SW 1271 (cell line): ENCODE measurements at regions not wholly inside any gene's neighbourhood (a gene's known extent, or its start where the extent isn't known, plus 50 kb on each side); places are given as distances from the start of the nearest gene placed in this dataset.
"Not testable (repeated sequence)": the region's sequence is repeated elsewhere in the genome, so short reads cannot be mapped to it uniquely, and the experiment has no call there.

ENCODE experiments used
- DNase-seq, 2 experiments: peaks; one replicate each; lab custom pipeline; 2025; lab: John Stamatoyannopoulos, UW

DNA sequence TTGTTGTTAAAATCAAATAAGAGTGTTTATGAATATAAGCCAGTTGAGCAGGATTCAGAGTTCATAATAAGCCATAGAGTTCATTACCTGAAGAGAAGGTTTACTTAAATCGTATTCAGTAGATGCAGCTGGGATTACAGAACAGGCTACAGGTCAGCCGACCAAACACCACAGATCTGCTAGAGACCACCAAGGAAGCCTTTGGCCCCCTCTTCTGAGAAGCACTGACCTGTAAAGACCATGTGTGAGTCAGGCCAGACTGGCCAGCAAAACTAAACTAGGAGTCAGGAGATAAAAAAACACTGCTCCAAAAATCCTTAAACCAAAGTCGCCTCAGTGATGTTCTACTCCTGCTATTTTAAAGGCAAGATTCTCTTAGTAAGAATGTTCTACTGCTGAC lies 1125.5 kb downstream of the FAT4 start:
- DNase-seq = no peak

DNA sequence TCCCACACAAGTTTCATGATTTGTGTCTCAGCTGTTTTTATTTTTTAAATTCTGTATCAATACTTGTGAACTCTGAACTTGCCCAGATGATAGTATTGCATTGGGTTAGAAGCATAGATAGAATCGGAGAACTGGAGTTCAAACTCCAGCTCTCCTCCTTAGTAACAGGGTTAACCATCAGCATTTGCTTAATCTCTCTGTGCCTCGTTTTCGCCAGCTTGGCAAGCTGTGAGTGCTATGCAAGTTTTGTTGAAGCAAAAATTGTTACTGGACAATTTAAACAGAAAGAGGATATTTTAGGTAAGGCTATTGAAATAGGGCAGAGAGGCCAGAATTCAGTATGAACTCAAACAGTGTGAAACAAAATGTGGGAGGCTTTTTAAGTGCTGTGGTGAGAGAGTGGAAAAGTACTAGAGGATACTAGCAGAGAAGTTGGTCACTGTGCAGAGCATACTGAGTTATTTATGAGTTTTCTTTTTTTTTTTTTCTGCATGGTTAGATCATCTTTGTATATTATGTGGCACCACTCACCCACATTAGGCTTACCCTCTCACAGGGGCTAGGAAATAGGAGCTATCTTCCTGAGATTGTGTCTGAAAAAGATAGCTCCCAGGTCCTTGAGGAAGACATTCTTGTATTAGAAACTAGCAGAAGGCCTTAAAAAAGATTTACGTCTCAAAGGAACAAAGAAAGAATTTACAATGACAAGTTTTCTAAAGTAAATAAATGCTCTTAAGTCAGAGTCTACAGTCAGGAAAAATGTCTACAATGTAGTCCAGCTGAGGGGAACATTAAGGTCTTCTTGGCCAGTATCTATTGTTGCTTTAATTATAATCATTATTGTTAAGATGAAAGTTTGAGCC lies 1126.6 kb downstream of the FAT4 start:
- DNase-seq = no peak

DNA sequence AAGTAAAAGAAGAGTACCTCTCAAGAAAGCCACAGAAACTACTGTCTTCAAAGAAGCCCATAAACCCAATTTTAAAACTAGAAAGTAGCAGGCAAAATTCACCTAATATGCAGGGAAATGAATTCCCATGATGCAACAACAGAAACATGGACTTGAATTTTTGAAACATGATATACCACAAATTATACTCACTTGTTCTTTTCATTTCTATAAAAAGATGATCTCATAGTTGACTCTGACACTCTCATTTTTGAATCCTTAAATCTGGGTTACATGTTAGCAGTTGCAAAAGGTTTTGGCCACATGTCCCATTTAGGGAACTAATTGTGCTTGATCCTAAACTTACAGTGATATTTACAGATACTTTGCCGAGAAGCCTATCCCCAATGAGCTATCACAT lies 1130.8 kb downstream of the FAT4 start:
- no peak for DNase-seq

DNA sequence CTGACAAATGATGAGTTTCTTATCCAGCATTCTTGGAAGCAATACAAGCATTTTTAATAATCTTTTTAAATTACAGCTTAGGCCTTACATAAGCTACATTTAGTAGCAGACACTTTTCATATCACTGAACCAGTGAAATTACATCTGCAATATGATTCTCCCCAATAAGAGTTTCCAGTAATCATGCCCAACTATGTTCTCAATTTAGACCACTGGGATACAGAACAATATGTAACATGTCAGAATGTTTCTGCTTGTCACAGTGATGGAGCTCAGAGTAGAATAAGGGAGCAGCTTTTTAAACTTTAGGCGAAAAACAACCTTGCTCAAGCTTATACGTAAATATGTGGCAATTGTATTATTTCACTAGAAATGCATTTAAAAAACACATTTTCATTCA lies 1132.2 kb downstream of the FAT4 start:
- no peak for DNase-seq

DNA sequence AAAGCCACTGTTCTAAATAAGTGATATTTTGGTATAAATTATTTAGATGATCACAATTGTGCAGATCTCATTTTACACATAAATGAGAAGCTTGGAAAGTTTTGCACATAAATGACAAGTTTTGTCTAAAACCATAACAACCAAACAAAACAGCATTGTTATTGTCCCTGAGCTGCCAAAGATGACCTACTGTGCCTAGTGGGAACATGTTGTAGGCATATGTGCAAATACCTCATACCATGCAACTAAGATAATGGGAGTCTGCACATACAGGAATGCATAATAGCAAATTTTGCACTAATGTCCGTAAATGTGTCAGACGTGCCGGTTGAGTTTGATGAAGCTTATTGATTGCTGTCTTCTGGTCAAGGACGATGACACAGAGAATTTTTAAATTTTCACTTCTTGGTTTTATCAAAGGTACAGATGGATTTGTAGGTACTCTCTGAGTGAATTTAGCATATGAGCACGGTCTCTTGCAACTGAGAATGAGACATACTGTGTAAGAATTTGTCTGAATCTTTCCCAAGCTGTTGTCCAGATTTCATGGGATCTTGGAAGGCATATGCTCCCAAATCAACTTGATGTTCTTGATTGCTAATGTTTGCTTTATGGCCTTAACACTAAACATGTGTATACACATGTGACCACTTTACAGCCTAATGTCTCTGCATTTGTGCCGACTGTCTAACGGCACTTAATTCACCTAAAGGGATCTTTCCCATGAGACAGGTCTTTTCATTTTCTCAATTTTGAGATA lies 1133.5 kb downstream of the FAT4 start:
- DNase-seq = no peak

DNA sequence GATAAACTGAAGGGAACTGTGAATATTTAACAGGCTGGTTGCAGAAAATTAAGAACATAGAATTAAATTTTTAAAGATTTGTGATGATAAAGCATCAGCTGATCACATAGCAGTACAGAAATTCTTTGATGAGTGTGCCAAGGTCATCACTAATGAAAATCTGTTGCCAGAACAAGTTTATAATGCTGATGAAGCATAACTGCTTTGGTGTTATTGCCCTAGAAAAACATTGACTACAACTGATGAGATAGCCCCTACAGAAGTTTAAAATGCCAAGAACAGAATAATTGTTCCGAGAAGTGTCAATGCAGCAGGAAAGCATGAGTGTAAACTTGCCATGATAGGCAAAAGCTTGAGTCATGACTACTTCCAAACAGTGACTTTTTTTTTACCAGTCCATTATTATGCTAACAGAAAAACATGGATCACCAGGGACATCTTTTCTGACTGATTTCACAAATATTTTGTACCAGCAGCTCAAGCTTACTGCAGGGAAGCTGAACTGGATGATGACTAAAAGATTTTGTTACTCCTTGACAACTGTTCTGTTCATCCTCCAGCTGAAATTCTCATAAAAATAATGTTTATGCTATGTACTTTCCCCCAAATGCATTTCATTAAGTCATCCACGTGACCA lies 1136.6 kb downstream of the FAT4 start:
- DNase-seq = no peak

DNA sequence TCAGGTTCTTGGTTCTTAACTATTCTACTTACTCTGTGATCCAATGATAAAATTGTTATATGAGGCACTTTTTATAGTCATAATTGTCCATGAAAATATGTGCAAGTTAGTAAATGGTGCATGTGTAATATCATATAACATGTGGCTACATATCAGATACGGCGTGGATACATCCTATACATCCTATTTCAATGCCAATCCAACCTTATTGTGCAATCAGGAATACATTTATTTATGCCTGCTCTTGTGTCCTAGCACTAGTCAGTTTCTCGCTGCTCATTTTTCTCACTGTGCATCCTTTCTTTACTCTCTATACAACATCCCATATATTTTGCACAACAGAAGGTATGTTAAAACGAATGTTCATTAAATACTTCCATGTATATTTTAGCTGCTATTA lies 1141.1 kb downstream of the FAT4 start:
- no peak for DNase-seq

DNA sequence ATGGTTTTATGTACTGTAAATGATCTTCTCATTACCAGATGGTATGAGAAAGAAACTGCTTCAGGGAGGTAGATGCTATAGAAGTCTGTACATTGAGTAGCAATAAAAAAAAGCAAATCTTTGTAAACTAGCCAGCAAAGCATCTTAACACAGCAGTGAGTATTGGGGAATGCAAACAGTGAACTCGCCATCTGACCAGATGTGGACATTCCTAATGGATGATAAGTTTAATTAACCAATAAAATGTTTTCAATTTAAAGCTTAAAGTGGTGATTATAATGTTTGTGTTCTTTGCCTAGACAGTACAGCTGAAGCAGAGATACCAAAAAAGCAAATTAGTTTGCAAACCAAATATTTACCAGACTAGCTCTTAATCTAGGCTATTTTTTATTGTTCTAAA lies 1144.2 kb downstream of the FAT4 start:
- no peak for DNase-seq

DNA sequence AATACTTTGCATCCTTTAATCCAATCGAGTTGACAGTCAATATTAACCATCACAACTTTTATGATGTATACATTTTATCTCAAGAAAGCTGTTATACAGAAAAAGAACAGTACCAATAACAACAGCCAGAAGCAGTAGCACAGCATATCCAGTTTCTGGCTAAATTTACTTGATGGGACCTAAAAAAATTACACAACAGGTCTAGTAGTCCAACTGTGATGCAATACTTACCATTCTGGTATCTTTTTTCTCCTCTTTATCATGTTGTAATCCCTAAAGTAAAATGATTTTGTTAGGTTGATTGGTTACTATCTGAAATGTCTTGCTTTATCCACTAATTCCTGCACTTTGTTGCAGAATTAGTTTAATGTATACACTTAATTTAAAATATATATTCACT lies 1150.6 kb downstream of the FAT4 start:
- DNase-seq = no peak

DNA sequence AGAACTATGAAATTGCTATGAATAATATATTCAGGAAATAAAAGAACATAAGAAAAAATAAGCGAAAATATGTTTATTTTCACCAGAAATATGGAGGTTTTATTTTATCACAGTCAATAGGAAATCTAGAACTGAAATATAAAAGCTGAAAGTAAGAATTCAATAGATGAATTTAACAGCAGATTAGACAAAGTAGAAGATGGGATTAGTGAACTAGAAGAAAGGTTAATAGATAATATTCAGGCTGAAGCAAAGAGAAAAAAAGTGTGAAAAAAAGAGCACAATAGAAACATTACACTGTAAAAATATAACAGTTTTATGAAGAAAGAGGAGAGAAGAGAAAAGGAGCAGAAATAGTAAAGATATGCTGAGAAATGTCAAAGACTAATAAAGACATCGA lies 1152.1 kb downstream of the FAT4 start:
- no peak for DNase-seq

DNA sequence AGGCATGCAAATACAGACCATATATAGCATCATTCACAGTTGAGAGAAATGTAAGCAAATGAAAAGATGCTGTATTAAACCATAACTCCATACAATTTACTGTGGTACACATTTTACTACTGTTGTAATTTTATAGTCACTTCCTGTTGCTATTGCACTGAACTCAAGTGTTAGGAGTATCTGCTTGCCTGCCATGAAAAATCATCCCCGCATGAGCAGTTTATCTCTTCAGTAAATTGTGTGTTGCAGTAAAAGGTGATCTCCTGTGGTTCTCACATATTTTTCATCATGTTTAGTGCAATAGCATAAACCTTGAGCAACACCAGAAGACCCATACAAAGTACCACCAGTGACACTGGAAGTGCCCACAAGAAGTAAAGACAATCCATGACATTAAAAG lies 1153.4 kb downstream of the FAT4 start:
- no peak for DNase-seq

DNA sequence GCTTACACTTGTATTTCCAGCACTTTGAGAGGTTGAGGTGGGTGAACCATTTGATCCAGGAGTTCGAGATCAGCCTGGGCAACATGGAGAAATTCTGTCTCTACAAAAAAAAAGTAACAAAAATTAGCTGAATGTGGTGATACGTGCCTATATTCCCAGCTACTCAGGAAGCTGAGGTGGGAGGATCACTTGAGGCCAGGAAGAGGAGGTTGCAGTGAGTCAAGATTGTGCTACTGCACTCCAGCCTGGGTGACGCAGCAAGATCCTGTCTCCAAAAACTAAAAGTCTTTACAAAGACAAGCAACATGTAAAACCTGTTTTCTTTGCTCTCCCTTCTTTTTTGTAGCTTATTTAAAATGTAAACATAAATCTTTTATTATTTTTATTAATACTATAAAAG lies 1156.1 kb downstream of the FAT4 start:
- DNase-seq = peak in 1 of 2 experiments; percentile 20

DNA sequence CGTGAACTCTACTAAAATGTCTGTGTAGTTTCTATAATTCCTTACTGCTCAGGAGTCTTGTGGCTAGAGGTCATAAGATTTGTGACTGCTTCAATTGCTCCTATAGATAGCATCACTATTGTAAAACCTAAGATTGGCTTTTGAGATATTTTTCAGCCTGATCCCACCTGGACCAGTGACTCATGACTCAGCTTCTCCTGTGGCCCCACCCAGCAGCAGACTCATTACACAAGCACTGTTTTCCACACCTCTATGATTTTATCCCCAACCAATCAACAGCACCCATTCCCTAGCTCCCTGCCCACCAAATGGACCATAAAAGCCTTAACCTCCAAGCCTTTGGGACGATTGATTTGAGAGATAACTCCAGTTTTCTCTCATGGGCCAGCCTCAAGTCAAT lies 1157.0 kb upstream of the INTU start:
- DNase-seq = no peak

DNA sequence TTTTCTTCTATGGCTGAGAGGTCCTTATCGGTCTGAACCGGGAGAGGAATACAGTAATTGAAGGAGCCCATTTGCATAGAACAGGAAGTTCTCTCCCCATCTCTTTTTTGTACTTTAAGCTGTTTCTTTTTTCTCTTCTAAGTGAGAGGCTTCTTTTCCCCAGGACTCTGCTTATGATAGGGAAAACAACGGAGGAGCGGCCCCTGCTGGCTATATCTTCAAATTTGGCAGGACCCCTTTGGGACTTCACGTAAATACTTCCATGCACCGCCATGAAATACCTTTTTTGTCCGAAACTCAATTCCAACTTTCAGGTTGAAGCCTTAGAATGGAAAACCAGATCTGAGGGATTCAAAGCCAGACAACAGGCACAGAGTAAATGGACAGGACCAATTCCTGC lies 1153.0 kb upstream of the INTU start:
- DNase-seq = no peak

DNA sequence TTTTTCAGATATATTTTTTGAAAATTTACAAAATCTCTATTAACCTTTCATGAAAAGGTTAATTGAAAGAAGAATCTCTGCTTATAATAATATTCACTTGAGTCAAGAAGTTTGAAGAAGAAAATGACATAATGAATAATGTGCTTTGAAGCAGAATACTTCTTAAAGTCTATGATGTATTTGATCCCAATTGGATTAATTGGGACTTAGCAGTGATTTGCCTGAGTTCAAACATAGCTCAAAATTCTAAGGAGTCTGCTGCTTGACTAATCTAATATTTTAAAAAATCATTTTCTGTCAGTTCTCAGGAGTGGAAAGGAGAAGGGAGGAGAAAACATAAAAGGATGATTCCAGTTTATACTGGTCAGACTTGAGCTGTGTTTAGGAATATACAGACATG lies 1150.4 kb upstream of the INTU start:
- no peak for DNase-seq

DNA sequence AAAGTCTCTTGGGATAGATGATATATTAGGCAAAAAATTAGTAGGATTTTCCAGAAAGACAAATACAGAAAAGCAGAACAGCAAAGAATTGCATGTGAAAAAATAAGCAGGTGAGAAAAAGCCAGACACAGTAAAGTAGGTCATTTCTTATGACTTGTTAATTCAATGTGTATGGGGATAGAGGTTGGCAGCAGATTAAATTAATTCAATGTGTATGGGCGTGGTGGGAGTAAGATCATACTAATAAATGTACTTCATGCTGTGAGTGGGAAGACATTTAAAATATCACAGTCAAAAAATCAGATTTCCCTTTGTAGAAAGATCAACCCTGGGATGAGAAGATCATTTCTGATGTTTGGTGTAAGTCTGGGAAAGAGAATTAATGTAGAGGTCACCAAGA lies 1146.4 kb upstream of the INTU start:
- DNase-seq = no peak

DNA sequence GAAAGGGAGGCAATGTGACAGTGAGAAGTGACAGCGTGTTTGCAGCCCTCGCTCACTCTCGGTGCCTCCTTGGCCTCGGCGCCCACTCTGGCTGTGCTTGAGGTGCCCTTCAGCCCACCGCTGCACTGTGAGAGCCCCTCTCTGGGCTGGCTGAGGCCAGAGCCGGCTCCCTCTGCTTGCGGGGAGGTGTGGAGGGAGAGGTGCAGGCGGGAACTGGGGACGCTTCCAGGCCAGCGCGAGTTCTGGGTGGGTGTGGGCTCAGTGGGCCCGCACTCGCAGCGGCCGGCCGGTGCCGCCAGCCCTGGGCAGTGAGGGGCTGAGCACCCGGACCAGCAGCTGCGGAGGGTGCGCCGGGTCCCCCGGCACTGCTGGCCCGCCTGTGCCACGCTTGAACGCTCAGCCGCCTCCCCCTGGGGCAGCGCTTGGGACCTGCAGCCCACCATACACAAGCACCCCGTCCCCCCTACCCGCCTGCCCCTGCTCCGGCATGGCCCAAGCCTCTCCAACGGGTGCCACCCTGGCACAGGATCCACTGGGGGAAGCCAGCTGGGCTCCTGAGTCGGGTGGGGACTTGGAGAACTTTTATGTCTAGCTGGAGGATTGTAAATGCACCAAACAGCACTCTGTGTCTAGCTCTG lies 1142.8 kb upstream of the INTU start:
- DNase-seq = no peak

DNA sequence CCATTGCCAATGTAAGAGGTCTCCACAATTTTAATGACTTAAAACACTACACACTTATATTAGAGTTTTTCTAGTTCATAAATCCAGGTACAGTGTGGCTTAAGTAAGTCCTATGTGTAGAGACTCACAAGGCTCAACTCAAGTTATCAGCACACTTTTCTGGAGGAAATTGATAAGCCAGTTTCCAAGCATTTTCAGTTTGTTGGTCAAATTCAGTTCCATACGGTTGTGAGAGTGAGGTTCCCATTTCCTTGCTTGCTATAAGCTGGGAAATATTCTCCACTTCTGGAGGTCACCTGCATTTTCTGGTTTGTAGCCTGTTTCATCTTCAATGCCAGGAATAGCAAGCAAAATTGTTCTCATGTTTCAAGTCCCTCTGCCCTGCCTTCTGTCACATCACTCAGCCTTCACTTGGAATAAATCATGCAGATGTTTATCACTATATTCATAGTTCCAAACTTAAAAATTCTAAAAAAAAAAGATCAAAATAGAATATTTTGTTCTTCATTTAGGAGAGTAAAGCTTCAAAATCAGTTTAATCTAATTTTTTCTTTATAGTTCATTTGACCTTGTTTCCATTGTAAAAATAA lies 1137.5 kb upstream of the INTU start:
- DNase-seq = no peak

DNA sequence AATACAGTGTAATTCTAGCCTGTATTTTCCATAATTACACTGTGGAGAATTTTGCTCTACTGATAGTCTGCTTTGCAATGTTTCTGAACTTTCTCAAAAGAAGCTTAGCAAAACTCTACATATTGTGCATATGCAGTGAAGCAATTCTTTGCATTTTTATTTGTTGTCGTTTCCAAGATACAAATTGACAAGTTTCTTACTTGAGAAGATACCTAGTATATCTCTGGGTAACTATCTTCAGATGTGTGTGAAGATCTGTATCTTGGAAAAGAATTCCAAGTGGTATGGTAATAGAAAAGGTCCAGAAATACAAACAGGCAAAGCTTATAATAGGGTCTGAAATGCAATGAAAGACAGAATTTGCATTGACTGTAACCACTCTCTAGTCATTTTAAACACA lies 1119.8 kb upstream of the INTU start:
- DNase-seq = no peak

DNA sequence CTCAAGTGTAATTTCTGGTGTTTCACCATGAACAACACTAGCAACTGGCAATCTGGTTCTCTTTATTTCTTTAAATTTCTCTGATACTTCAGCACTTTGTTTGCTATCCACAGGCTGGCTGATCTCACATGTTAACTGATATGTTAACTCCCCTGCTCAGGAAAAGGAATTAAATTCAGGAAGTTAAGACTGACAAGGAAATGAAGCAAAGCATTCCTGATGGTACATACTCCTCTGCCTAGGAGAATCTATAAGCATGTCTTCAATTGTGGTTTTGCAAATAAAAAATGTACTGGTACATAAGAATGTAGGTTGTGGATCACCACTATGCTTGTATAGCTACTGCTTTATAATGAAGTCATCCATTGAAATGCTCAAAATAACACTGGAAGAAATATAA lies 1119.2 kb upstream of the INTU start:
- no peak for DNase-seq

DNA sequence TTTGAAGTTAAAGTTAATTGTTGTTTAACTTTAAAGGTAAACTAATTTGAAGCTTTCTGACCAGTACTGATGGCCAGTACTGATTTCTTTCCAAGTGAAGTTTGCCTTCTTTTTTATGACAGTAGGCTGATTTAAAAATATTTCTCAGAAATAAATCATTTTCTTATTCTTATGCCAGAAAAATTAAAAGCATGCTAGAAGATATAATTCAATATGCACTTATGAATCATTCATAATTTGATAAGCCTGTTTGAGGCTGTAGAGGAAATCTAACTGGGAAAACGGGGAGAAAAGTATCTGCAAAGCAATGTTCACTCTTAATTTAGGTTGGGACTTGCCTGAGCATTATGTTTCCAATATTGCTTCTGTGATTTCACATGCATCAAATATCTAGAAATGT lies 1112.0 kb upstream of the INTU start:
- DNase-seq = no peak

DNA sequence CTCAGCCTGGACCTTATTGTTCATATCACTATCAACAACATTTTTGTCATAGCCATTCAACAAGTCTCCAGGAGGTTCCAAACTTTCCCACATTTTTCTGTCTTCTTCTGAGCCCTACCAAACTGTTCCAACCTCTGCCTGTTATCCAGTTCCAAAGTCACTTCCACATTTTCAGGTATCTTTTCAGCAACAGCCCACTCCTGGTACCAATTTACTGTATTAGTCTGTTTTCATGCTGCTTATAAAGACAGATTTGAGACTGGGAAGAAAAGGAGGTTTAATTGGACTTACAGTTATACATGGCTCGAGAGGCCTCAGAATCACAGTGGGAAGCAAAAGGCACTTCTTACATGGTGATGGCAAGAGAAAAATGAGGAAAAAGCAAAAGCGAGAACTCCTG lies 1107.4 kb upstream of the INTU start:
- DNase-seq = not testable (repeated sequence)
